ENCODE measurements at regions not wholly inside any gene's neighbourhood (a gene's known extent, or its start where the extent isn't known, plus 50 kb on each side); places are given as distances from the start of the nearest gene placed in this dataset.
A peak's percentile ranks its signal among the peaks of the same experiment; 100 is the strongest.

GRCh38 chr3:86249833-86250232 is 741.1 kb downstream of the VGLL3 start:
- no peak overlapping the region for H3K4me2 ChIP-seq (ENCODE audit: low read length)
- H2BK5ac ChIP-seq (ENCODE audit: low read depth, low read length, poor library complexity), result no peak overlapping the region
- no peak overlapping the region for H3K9ac ChIP-seq (ENCODE audit: low read length)
- H2BK12ac ChIP-seq (ENCODE audit: low read length), result no peak overlapping the region
- no peaks in the 10 kb centered on the region for H3K36me3 ChIP-seq (ENCODE audit: control insufficient read depth in 1 of 2, insufficient read depth in 2 of 2, low read length in 2 of 2)
- no peaks in the 10 kb centered on the region for H3K9me3 ChIP-seq (ENCODE audit: insufficient read depth, low read depth, low read length)
- H3K27me3 ChIP-seq (ENCODE audit: insufficient read depth, low read length), result no peaks in the 10 kb centered on the region
- H4K91ac ChIP-seq (ENCODE audit: low read depth, low read length), result no peak overlapping the region
- H2AFZ ChIP-seq (ENCODE audit: insufficient read depth, low read length, poor library complexity), result no peak overlapping the region
- H4K8ac ChIP-seq (ENCODE audit: low read depth, low read length), result no peak overlapping the region
- no peak overlapping the region for H3K23ac ChIP-seq (ENCODE audit: low read length)
- no peak overlapping the region for H3K18ac ChIP-seq (ENCODE audit: low read length)
- no peak overlapping the region for H3K14ac ChIP-seq (ENCODE audit: low read length)
- H2BK120ac ChIP-seq (ENCODE audit: insufficient read depth, low read length, poor library complexity), result no peak overlapping the region
- H3K79me1 ChIP-seq (ENCODE audit: low read length), result no peaks in the 10 kb centered on the region
- no peak for DNase-seq
- H4K12ac ChIP-seq (ENCODE audit: low read depth, low read length), result no peak overlapping the region
- H3K4me3 ChIP-seq (ENCODE audit: low read depth, low read length), result no peak overlapping the region
- no peak overlapping the region for H3K27ac ChIP-seq (ENCODE audit: low read depth, low read length)
- no peak overlapping the region for H3K4ac ChIP-seq (ENCODE audit: low read depth, low read length)
- no peak overlapping the region for H2AK5ac ChIP-seq (ENCODE audit: low read length)
- no CpG with 5 or more reads among the region's 1 CpG for WGBS (ENCODE audit: extremely low coverage, insufficient coverage, insufficient read length)
- no peaks in the 10 kb centered on the region for H3K4me1 ChIP-seq (ENCODE audit: control insufficient read depth in 1 of 2, insufficient read depth in 2 of 2, low read length in 2 of 2)
- H3K79me2 ChIP-seq (ENCODE audit: control insufficient read depth, insufficient read depth, low read length, poor library complexity), result no peaks in the 10 kb centered on the region

GRCh38 chr3:86245360-86245759 is 745.6 kb downstream of the VGLL3 start:
- H3K4me1 ChIP-seq (ENCODE audit: control insufficient read depth in 1 of 2, insufficient read depth in 2 of 2, low read length in 2 of 2), result no peaks in the 10 kb centered on the region
- no CpG with 5 or more reads among the region's 1 CpG for WGBS (ENCODE audit: extremely low coverage, insufficient coverage, insufficient read length)
- H2BK12ac ChIP-seq (ENCODE audit: low read length), result no peak overlapping the region
- no peaks in the 10 kb centered on the region for H3K79me1 ChIP-seq (ENCODE audit: low read length)
- H3K14ac ChIP-seq (ENCODE audit: low read length), result no peak overlapping the region
- H3K23ac ChIP-seq (ENCODE audit: low read length), result no peak overlapping the region
- H2AK5ac ChIP-seq (ENCODE audit: low read length), result no peak overlapping the region
- no peak overlapping the region for H2BK5ac ChIP-seq (ENCODE audit: low read depth, low read length, poor library complexity)
- H3K79me2 ChIP-seq (ENCODE audit: control insufficient read depth, insufficient read depth, low read length, poor library complexity), result no peaks in the 10 kb centered on the region
- H4K12ac ChIP-seq (ENCODE audit: low read depth, low read length), result no peak overlapping the region
- no peaks in the 10 kb centered on the region for H3K27me3 ChIP-seq (ENCODE audit: insufficient read depth, low read length)
- no peak overlapping the region for H2BK120ac ChIP-seq (ENCODE audit: insufficient read depth, low read length, poor library complexity)
- no peaks in the 10 kb centered on the region for H3K36me3 ChIP-seq (ENCODE audit: control insufficient read depth in 1 of 2, insufficient read depth in 2 of 2, low read length in 2 of 2)
- H3K4me2 ChIP-seq (ENCODE audit: low read length), result no peak overlapping the region
- no peak overlapping the region for H4K91ac ChIP-seq (ENCODE audit: low read depth, low read length)
- H3K9me3 ChIP-seq (ENCODE audit: insufficient read depth, low read depth, low read length), result no peaks in the 10 kb centered on the region
- H3K4ac ChIP-seq (ENCODE audit: low read depth, low read length), result no peak overlapping the region
- H3K18ac ChIP-seq (ENCODE audit: low read length), result no peak overlapping the region
- H3K4me3 ChIP-seq (ENCODE audit: low read depth, low read length), result no peak overlapping the region
- no peak overlapping the region for H4K8ac ChIP-seq (ENCODE audit: low read depth, low read length)
- no peak overlapping the region for H3K9ac ChIP-seq (ENCODE audit: low read length)
- H3K27ac ChIP-seq (ENCODE audit: low read depth, low read length), result no peak overlapping the region
- DNase-seq, result peak in 1 of 2 donors; percentile 3
- H2AFZ ChIP-seq (ENCODE audit: insufficient read depth, low read length, poor library complexity), result no peak overlapping the region

GRCh38 chr3:86244905-86245304 is 746.0 kb downstream of the VGLL3 start:
- H3K4me3 ChIP-seq (ENCODE audit: low read depth, low read length), result no peak overlapping the region
- H3K9ac ChIP-seq (ENCODE audit: low read length), result no peak overlapping the region
- no peak overlapping the region for H4K91ac ChIP-seq (ENCODE audit: low read depth, low read length)
- no peak overlapping the region for H3K27ac ChIP-seq (ENCODE audit: low read depth, low read length)
- no peak overlapping the region for H4K12ac ChIP-seq (ENCODE audit: low read depth, low read length)
- H3K27me3 ChIP-seq (ENCODE audit: insufficient read depth, low read length), result no peaks in the 10 kb centered on the region
- no peaks in the 10 kb centered on the region for H3K79me1 ChIP-seq (ENCODE audit: low read length)
- H3K18ac ChIP-seq (ENCODE audit: low read length), result no peak overlapping the region
- no peak overlapping the region for H2AFZ ChIP-seq (ENCODE audit: insufficient read depth, low read length, poor library complexity)
- H3K79me2 ChIP-seq (ENCODE audit: control insufficient read depth, insufficient read depth, low read length, poor library complexity), result no peaks in the 10 kb centered on the region
- H3K4ac ChIP-seq (ENCODE audit: low read depth, low read length), result no peak overlapping the region
- no peak overlapping the region for H3K23ac ChIP-seq (ENCODE audit: low read length)
- no peak overlapping the region for H2BK120ac ChIP-seq (ENCODE audit: insufficient read depth, low read length, poor library complexity)
- H4K8ac ChIP-seq (ENCODE audit: low read depth, low read length), result no peak overlapping the region
- no peak overlapping the region for H3K14ac ChIP-seq (ENCODE audit: low read length)
- WGBS (ENCODE audit: extremely low coverage, insufficient coverage, insufficient read length), result no CpG with 5 or more reads among the region's 3 CpGs
- no peaks in the 10 kb centered on the region for H3K36me3 ChIP-seq (ENCODE audit: control insufficient read depth in 1 of 2, insufficient read depth in 2 of 2, low read length in 2 of 2)
- H3K4me1 ChIP-seq (ENCODE audit: control insufficient read depth in 1 of 2, insufficient read depth in 2 of 2, low read length in 2 of 2), result no peaks in the 10 kb centered on the region
- no peak overlapping the region for H2BK5ac ChIP-seq (ENCODE audit: low read depth, low read length, poor library complexity)
- no peaks in the 10 kb centered on the region for H3K9me3 ChIP-seq (ENCODE audit: insufficient read depth, low read depth, low read length)
- no peak for DNase-seq
- no peak overlapping the region for H2AK5ac ChIP-seq (ENCODE audit: low read length)
- no peak overlapping the region for H3K4me2 ChIP-seq (ENCODE audit: low read length)
- no peak overlapping the region for H2BK12ac ChIP-seq (ENCODE audit: low read length)

GRCh38 chr3:86239946-86240345 is 751.0 kb downstream of the VGLL3 start:
- no peak overlapping the region for H3K4me3 ChIP-seq (ENCODE audit: low read depth, low read length)
- H2BK12ac ChIP-seq (ENCODE audit: low read length), result no peak overlapping the region
- H3K23ac ChIP-seq (ENCODE audit: low read length), result no peak overlapping the region
- H3K27me3 ChIP-seq (ENCODE audit: insufficient read depth, low read length), result no peaks in the 10 kb centered on the region
- no peak overlapping the region for H3K18ac ChIP-seq (ENCODE audit: low read length)
- no peak for DNase-seq
- H3K27ac ChIP-seq (ENCODE audit: low read depth, low read length), result no peak overlapping the region
- no peaks in the 10 kb centered on the region for H3K36me3 ChIP-seq (ENCODE audit: control insufficient read depth in 1 of 2, insufficient read depth in 2 of 2, low read length in 2 of 2)
- H2AK5ac ChIP-seq (ENCODE audit: low read length), result no peak overlapping the region
- no peak overlapping the region for H4K12ac ChIP-seq (ENCODE audit: low read depth, low read length)
- H3K14ac ChIP-seq (ENCODE audit: low read length), result no peak overlapping the region
- H2BK5ac ChIP-seq (ENCODE audit: low read depth, low read length, poor library complexity), result no peak overlapping the region
- H3K9ac ChIP-seq (ENCODE audit: low read length), result no peak overlapping the region
- no peak overlapping the region for H3K4ac ChIP-seq (ENCODE audit: low read depth, low read length)
- H4K8ac ChIP-seq (ENCODE audit: low read depth, low read length), result no peak overlapping the region
- no peaks in the 10 kb centered on the region for H3K79me1 ChIP-seq (ENCODE audit: low read length)
- no peak overlapping the region for H2BK120ac ChIP-seq (ENCODE audit: insufficient read depth, low read length, poor library complexity)
- no CpG with 5 or more reads among the region's 2 CpGs for WGBS (ENCODE audit: extremely low coverage, insufficient coverage, insufficient read length)
- no peaks in the 10 kb centered on the region for H3K4me1 ChIP-seq (ENCODE audit: control insufficient read depth in 1 of 2, insufficient read depth in 2 of 2, low read length in 2 of 2)
- no peaks in the 10 kb centered on the region for H3K9me3 ChIP-seq (ENCODE audit: insufficient read depth, low read depth, low read length)
- H4K91ac ChIP-seq (ENCODE audit: low read depth, low read length), result no peak overlapping the region
- no peak overlapping the region for H2AFZ ChIP-seq (ENCODE audit: insufficient read depth, low read length, poor library complexity)
- no peak overlapping the region for H3K4me2 ChIP-seq (ENCODE audit: low read length)
- no peaks in the 10 kb centered on the region for H3K79me2 ChIP-seq (ENCODE audit: control insufficient read depth, insufficient read depth, low read length, poor library complexity)
